ENCODE measurements at regions not wholly inside any gene's neighbourhood (a gene's known extent, or its start where the extent isn't known, plus 50 kb on each side); places are given as distances from the start of the nearest gene placed in this dataset.
"Not testable (repeated sequence)": the region's sequence is repeated elsewhere in the genome, so short reads cannot be mapped to it uniquely, and the experiment has no call there.

DNA sequence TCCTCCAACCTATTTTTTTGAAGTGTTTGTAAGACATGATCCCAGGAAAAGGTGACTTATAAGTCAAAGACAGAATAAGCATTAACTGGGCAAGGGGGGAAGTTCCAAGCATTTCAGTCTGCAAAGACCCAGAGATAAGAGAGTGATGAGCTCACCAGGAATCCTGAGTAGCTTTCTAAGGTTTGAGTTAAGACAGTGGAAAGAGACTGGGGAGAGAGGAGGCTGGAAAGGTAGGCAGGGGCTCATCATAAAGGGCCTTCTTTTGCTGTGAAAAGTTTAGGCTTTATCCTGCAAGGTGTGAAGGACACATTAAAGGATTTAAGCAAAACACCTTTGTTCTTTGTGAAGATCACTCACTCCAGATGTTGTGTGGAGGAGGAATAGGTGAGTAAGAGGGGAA lies 438.8 kb downstream of the CHL1 start:
- intact Hi-C loops (cut with micrococcal nuclease) = no loop called here

DNA sequence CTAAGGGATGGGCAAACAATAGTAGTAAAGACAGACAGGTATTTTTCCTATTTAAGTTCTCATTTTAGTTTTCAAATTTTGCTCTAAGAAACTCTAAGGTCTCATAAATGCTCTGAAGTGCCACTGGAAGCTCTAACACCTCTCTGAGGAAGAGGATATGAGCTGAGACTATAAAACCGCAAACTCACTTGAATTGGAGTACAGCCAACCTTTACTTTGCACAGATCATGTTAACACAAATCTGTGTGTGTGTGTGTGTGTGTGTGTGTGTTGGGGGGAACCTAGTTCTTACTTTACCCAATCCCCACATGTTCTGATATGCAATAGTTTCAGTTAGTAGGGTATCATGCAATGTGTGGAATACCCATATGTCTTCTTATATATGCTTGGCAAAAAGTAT lies 446.8 kb downstream of the CHL1 start:
- intact Hi-C loops (cut with micrococcal nuclease) = no loop called here

DNA sequence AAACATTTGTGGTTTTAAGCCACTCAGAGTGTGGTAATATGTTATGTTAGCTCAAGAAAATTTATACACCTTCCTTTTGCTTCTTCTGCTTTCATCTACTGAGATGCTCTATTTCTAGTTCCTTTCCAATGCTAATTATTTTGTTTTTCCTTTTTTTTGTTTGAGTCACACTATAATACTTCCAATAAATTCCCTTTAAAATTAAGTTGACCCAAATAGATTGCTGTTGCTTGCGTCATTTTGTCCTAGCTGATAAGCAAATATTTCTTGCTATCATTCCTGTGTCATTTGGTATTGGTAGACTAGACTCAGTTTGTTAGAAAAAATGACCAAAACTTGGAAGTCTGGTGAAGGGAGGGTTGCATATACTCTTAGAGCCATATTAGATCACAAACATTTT lies 437.0 kb upstream of the CNTN6 start:
- intact Hi-C loops (cut with micrococcal nuclease) = no loop called here

DNA sequence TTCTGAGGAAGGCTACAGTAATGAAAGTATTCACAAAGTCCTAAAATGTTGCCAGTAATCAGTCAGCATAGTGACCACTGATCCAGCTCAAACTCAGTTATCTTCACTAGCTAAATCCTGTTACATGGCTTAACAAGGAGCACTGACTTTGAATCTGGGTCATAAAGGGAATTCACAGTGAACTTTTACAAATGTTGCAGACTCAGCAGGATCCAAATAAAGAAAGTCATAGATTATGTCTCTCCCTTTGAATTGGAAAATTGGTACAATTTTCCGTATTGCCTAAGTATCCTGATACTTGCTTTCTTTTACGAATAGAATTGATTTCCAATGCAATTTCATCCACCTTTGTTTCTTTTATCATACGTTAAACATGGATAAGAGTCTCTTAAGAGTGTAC lies 431.5 kb upstream of the CNTN6 start:
- intact Hi-C loops (cut with micrococcal nuclease) = no loop called here

DNA sequence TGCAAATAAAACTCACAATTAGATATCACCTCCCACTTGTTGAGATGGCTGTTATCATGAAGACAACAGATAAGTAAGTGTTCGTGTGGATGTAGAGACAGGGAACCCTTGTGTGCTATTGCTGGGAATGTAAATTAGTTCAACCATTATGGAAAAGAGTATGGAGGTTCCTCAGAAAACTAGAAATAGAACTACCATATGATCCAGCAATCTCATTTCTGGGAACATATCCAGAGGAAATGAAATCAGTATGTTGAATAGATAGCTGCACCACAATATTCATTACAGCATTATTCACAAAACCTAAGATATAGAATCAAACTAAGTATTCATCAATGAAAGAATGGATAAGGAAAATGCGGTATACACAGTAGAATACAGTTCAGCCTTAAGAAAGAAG lies 418.7 kb upstream of the CNTN6 start:
- intact Hi-C loops (cut with micrococcal nuclease) = no loop called here

DNA sequence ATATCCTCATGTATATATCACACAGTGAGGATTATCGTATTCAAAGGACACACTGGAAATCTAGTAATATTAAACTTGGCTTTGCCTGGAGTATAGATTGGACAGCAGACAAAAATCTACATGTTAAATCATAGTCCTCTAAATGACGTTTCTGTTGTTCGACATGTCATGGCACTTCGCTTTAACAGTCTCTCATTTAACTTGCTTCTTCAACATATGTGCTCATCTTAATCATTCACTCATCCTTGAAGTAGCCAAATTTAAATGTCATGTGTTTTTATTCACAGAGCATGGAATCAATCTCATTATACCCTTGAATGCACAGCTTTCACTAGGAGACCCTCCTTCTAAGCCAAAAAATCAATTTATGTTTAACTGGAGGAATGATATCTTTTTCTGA lies 417.0 kb upstream of the CNTN6 start:
- intact Hi-C loops (cut with micrococcal nuclease) = no loop called here

DNA sequence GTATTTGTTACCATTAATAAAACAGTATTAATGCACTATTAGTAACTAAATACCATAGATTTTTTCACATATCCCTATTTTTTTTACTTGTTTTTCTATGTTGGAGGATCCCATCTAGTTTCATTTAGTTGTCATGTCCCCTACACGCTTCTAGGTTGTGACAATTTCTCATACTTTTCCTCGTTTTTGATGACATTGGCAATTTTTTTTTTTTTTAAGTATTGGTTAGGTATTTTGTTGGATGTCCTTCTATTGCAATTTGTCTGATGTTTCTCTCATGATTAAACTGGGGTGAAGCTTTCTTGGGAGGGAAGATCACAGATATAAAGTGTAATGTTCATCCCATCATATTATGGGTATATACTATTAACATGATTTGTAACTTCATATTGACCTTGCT lies 409.1 kb upstream of the CNTN6 start:
- intact Hi-C loops (cut with micrococcal nuclease) = no loop called here

DNA sequence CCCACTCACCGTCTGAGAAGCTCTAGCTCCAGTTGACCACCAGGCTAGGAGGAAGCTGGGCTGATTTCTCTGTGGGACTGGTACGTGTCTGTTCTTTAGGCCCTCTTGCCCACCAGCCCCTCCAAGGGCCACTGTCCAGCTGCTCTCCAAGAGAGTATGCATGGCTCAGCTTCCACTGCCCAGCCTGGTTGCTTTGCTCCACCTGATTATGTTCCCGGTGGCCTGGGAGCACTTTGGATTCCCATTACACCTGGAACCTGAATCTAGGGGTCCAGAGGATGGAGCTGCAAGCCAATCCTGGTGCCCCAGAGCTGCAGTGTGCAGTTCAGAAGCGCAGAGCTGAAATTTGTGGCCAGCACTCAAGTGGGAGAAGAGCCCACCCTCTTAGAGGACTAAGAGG lies 402.1 kb upstream of the CNTN6 start:
- intact Hi-C loops (cut with micrococcal nuclease) = no loop called here

DNA sequence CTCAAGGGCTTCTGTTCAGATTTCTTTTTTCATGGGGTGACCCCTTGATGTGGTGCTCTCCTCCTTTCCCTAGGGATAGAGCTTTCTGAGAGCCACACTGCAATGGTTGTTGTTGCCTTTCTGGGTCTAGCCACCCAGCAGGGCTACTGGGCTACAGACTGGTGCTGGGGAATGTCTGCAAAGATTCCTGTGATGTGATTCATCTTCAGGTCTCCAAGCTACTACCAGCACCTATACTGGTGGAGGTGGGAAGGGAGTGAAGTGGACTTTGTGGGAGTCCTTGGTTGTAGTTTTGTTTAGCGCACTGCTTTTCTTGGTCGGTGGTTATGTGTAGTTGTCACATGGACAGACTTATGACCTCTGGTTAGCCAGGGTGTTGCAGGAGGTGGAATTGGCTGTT lies 392.3 kb upstream of the CNTN6 start:
- intact Hi-C loops (cut with micrococcal nuclease) = no loop called here

DNA sequence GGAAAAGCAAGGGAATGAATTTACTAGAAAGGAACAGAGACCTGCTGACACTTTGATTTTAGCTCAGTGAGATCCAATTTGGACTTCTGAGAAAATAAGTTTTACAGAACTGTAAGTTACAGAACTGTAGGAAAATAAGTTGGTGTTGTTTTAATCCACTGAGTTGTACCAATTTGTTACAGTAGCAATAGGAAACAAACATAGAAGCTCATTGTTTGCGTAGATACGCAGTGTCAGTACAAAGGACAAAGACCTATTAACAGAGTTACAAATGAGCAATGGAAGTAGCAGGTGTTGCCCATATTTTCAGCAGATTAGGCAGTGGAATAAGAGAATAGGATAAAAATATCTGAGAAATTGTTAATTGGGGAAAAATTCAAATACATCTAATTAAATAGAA lies 385.8 kb upstream of the CNTN6 start:
- intact Hi-C loops (cut with micrococcal nuclease) = no loop called here

DNA sequence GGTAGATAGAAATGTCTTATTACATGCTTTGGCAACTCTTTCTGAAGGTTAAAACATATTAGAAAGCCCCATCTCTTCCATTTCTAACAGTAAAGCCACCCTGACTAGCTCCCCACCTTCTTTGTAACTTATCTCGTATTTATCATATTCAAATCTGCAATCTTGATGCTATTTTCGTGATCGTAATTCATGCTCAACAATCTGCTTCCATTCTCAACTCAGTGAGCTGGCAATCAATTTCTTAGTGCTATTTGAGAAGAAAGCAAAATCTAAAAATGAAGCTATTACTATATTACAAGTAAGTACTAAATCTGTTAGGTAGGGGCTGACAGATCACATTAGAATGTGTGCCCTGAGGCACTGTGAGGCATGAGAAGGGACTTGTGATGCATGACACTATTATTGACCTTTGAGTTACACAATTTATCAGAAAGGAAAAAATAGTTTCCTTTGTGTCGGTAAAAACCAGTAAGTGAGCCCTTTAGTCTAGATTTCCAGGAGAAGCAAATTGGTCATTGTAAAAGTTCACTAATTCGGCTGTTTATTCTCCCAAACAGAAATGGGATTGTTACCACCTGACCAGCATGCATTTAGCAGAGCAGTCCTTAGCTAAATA lies 379.7 kb upstream of the CNTN6 start:
- intact Hi-C loops (cut with micrococcal nuclease) = no loop called here

DNA sequence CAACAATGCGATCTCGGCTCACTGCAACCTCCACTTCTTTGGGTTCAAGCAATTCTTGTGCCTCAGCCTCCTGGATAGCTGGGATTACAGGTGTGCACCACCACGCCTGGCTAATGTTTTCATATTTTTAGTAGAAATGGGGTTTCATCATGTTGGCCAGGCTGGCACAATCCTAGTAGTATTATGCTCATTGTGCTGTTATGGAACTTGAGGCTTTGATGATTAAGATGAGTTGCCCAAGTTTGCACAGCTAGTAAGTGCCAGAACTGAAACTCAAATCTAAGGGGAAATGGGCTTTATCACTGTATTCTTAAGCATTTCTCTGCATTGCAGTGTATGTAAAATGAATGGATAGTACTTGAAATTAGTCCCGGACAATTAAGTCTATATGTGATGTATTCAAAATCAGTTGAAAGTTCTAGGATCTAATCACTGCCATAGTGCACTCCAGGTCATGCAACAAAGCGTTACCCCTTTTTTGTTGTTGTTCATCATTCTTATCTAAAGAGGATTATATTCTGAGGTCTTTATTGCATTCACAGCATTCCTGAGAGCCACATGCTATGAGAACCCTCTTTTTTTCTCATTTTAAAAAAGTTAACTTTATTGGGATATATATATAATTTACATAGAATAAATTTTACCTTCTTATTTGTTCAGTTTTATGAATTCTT lies 378.7 kb upstream of the CNTN6 start:
- intact Hi-C loops (cut with micrococcal nuclease) = no loop called here

DNA sequence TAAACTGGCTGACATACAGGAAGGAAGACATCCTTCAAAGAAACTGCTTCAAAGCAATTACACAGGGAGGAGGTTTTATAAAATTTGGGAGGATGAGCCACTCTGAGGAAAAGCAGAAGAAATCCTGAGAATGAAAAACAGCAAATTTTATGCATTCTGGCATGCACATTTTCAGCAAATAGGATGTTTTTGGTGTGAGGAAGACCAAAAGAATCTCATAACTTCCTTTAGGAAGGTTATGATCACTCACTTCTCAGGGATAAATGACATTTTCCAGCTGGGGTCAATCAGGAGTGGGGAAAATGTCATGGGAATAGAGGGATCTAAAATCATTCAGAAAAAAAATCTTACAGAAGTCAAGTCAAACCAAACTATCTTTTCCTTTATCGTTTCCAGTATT lies 371.7 kb upstream of the CNTN6 start:
- intact Hi-C loops (cut with micrococcal nuclease) = no loop called here

DNA sequence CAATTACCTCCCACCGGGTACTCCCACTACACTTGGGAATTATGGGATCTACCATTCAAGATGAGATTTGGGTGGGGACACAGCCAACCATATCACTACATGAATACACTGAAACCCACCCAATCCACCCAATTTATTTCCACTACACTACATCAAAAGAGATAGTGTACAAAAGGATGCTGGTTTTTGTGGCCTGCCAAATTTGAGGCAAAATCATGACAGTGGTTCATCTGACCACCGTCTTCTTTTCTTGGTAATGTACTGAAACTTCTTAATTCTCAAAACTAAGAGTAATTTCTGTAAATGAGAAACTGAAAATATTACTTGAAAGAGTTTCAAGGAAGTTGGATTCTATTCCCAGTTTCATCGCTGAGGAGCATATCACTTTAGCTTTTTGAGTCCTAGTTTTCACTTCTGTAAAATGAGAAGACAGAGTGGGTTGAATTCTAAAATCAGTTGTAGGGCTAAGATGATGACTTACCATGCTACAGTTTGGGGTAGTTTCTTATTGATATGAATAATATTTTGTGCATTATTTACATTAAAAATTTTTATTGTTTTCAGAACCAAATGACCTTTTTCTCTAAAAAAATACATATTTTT lies 360.4 kb upstream of the CNTN6 start:
- intact Hi-C loops (cut with micrococcal nuclease) = no loop called here

DNA sequence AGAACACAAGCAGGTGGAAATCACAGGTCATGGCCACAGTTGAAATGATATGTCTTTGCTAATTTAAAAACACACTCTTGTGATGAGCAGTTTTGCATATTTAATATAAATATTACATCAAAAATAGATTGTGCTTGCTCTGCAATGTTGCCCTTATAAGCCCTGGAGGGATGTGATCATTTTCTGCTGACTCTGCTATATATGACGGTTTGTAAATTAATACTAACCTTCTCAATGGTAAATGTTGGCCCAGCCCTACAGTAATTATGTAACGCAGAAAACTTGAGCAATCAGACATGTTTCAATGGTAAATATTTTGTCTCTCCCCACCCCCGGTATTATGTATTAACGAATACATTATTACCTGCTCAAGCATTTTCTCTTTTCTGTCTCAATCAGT lies 359.5 kb upstream of the CNTN6 start:
- intact Hi-C loops (cut with micrococcal nuclease) = no loop called here

DNA sequence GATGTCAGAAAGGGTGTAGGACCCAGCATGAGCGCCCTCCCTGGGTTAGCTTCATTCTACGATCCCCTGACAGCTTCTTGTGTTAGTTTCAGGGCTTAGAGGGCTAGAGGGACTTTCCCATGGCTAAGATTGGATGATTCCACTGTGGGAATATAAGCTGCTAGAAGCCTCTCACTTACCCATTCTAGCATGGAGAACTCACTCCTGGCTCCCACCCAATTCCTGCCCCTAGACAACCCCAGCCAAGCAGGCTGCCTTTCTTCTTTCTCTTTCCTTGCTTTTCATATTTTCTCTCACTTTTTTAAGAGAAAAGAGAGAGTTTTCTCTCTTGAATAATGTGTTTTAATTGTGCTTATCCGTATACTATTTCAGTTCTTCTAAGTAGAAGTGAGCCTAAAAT lies 335.1 kb upstream of the CNTN6 start:
- intact Hi-C loops (cut with micrococcal nuclease) = no loop called here

DNA sequence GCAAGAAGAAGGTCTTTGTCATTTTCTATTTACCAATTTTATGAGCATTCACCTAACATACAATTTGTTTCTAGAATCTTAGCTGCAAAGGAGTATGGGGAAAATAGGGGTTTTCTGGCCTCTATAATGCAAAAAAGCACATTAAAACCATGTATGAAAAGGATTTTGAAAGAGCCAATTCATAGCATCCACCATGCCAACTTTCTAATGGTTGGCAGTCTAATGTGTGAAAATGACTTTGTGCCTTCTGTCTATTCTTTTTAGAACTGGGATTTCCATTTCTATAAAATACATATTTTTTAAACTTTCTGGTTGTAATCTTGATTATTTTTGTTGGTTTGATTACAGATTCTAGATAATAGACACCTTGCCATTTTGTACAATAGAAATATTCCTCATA lies 333.7 kb upstream of the CNTN6 start:
- intact Hi-C loops (cut with micrococcal nuclease) = no loop called here

DNA sequence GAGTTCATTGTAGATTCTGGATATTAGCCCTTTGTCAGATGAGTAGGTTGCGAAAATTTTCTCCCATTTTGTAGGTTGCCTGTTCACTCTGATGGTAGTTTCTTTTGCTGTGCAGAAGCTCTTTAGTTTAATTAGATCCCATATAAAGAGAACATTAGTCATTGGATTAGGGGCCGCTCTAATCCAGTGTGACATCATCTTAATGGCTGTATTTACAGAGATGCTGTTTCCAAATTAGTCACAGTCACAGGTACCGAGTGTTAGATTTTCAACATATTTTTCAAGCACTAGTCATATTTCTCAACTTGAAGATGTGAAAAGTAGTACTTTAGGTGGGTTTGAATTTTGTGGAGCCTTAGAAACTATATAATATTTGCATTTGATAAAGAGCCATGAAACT lies 319.4 kb upstream of the CNTN6 start:
- intact Hi-C loops (cut with micrococcal nuclease) = not testable (repeated sequence)

DNA sequence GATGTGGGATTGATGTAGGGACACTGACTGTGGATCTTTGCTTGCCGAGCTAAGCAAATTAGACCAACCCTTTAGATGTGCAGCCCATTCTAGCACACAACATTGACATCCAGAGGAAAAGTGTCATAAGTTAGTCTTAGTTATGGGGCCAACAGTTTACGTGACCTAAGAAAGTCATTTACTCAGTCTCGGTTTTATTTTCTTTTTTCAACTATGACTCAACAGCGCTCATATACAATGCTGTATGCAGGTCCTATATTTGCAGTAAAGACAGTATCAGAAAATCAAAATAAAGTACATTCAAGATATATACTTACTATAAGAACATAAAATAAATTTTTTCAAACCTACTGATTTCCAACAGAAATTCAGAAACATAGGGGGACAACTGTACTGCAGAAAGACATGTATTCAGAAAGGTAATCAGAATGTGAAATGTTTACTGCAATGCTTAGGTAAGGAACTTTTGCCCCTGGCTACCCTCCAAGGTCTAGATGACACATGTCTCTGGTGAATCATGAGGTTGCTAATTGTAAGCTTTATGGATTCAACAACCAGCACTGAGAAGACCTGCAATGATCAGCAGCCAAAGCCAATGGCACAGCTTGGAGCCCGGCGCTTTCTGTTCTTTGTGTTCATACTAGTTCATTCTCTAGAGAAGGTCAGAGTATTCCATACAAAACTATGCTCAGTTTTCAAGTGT lies 317.5 kb upstream of the CNTN6 start:
- intact Hi-C loops (cut with micrococcal nuclease) = no loop called here

DNA sequence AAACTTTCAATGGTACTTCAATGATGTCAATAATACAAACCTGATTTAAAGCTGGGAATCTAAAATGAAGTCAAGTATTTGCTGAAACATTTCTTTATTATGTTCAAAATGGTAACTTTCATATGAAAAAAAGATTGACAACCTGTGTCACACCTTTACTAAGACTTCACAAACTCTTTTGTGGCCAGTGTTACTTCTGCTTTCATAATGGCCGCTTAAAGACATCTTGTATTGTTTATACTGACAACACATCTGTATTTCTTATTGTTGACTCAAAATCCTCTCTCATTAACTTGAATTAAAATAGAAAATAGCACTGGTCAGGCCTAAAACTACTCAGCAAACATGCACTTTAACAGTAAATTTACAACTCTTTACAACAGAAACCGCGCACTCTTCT lies 312.3 kb upstream of the CNTN6 start:
- intact Hi-C loops (cut with micrococcal nuclease) = no loop called here

DNA sequence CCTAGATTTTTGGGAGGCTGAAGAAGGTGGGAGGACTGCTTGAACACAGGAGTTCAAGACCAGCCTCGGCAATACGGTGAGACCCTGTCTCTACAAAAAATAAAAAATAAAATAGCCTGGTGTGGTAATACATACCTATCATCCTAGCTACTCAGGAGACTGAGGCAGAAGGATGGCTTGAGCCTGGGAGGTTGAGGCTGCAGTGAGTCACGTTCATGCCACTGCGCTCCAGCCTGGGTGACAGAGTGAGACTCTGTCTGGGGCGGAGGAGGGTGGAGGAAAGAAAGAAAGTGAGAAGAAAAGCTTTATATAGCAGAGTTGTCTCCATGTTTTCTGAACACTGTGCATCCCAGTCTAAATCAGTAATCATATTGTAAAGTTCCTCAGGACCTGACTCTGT lies 301.4 kb upstream of the CNTN6 start:
- intact Hi-C loops (cut with micrococcal nuclease) = no loop called here

DNA sequence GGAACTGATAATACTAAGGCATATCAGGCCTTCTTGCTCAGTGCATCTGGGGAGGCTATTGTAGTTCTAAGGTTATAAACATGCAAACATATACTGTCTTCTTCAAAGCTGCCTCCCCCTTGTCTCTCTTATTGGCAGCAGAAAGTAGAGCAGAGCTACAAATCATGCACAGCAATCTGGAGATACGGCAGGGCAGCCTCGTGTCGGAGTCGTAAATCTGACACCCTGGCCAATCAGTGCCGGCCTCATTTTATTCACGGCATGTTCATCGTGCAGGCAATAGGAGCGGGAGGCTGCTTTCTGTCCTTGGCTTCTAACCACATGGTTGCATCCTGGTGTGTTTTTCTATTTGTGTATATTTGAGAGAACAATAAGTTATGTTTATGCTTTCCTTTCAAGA lies 300.2 kb upstream of the CNTN6 start:
- intact Hi-C loops (cut with micrococcal nuclease) = no loop called here

DNA sequence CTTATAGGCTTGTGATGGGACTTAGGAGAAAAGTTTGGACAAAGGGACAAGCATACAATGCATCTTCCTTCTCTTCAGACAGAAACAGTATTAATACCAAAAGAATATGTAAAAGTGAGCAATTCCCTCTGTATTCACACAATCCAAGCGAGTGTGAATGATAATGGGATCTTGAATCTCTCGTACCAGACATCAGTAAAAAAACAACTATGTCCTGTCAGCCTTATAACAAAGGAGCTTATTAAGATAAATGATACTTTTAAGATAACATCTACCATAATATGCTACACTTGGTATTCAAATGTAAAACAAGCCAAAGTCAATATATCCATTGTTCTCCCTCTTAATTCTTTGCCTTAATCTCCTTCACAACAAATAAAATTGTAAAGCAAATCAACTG lies 288.6 kb upstream of the CNTN6 start:
- intact Hi-C loops (cut with micrococcal nuclease) = no loop called here
